HG02571 (cell line): ENCODE measurements at regions not wholly inside any gene's neighbourhood (a gene's known extent, or its start where the extent isn't known, plus 50 kb on each side); places are given as distances from the start of the nearest gene placed in this dataset.
"Not testable (repeated sequence)": the region's sequence is repeated elsewhere in the genome, so short reads cannot be mapped to it uniquely, and the experiment has no call there.

Experiments used
- ATAC-seq: cut with Tn5 transposase; IDR thresholded peaks from one replicate; pipeline ENCODE4 v1.9.1; 2021; ENCODE audit warnings: mild to moderate bottlenecking, moderate library complexity; ENCODE audit not compliant: unreplicated experiment

- no peak for ATAC-seq
Observed at GRCh38 chr6:76578746-76579145, 506.3 kb upstream of the IMPG1 start.

GRCh38 chr6:76574746-76575145 is 502.3 kb upstream of the IMPG1 start:
- no peak for ATAC-seq

GRCh38 chr6:76565932-76566331 is 493.5 kb upstream of the IMPG1 start:
- ATAC-seq = no peak

GRCh38 chr6:76562371-76562770 is 489.9 kb upstream of the IMPG1 start:
- not testable (repeated sequence) for ATAC-seq

- ATAC-seq = not testable (repeated sequence)
Observed at GRCh38 chr6:76560851-76561755, 488.6 kb upstream of the IMPG1 start.

- no peak for ATAC-seq
Observed at GRCh38 chr6:76553256-76553655, 480.8 kb upstream of the IMPG1 start.

GRCh38 chr6:76552268-76552667 is 479.8 kb upstream of the IMPG1 start:
- ATAC-seq = no peak

- no peak for ATAC-seq
Observed at GRCh38 chr6:76533661-76534060, 461.2 kb upstream of the IMPG1 start.

GRCh38 chr6:76532647-76533046 is 460.2 kb upstream of the IMPG1 start:
- ATAC-seq = no peak

GRCh38 chr6:76518443-76518842 is 446.0 kb upstream of the IMPG1 start:
- no peak for ATAC-seq

GRCh38 chr6:76516924-76517323 is 444.5 kb upstream of the IMPG1 start:
- no peak for ATAC-seq

GRCh38 chr6:76510489-76510888 is 438.0 kb upstream of the IMPG1 start:
- ATAC-seq = no peak

- no peak for ATAC-seq
Observed at GRCh38 chr6:76509397-76509796, 436.9 kb upstream of the IMPG1 start.

GRCh38 chr6:76506808-76507207 is 434.3 kb upstream of the IMPG1 start:
- ATAC-seq = no peak

GRCh38 chr6:76495909-76496308 is 423.4 kb upstream of the IMPG1 start:
- ATAC-seq = no peak

GRCh38 chr6:76491376-76491775 is 418.9 kb upstream of the IMPG1 start:
- ATAC-seq = not testable (repeated sequence)

GRCh38 chr6:76490456-76490855 is 418.0 kb upstream of the IMPG1 start:
- ATAC-seq = no peak

GRCh38 chr6:76481101-76481500 is 408.6 kb upstream of the IMPG1 start:
- no peak for ATAC-seq

GRCh38 chr6:76472858-76473257 is 400.4 kb upstream of the IMPG1 start:
- ATAC-seq = no peak

GRCh38 chr6:76466286-76466685 is 393.8 kb upstream of the IMPG1 start:
- ATAC-seq = no peak

GRCh38 chr6:76465410-76465809 is 392.9 kb upstream of the IMPG1 start:
- no peak for ATAC-seq

- ATAC-seq = no peak
Observed at GRCh38 chr6:76453270-76453669, 380.8 kb upstream of the IMPG1 start.
